Stimulated activated CD4-positive, alpha-beta T cell treated with anti-CD3 and anti-CD28 coated beads, Interleukin-12 subunit alpha, Interleukin-12 subunit beta, amount 100 ng/mL, for 4 hours (primary cell): ENCODE measurements at regions not wholly inside any gene's neighbourhood (a gene's known extent, or its start where the extent isn't known, plus 50 kb on each side); places are given as distances from the start of the nearest gene placed in this dataset.
"Not testable (repeated sequence)": the region's sequence is repeated elsewhere in the genome, so short reads cannot be mapped to it uniquely, and the experiment has no call there.

ENCODE experiments used
- DNase-seq: peaks from one replicate; pipeline ENCODE4 v3.0.0-alpha.2; 2020

GRCh38 chr7:113292105-113292504 is 173.8 kb upstream of the SMIM30 start:
- DNase-seq = no peak

GRCh38 chr7:113291058-113291457 is 172.7 kb upstream of the SMIM30 start:
- DNase-seq = no peak

DNA sequence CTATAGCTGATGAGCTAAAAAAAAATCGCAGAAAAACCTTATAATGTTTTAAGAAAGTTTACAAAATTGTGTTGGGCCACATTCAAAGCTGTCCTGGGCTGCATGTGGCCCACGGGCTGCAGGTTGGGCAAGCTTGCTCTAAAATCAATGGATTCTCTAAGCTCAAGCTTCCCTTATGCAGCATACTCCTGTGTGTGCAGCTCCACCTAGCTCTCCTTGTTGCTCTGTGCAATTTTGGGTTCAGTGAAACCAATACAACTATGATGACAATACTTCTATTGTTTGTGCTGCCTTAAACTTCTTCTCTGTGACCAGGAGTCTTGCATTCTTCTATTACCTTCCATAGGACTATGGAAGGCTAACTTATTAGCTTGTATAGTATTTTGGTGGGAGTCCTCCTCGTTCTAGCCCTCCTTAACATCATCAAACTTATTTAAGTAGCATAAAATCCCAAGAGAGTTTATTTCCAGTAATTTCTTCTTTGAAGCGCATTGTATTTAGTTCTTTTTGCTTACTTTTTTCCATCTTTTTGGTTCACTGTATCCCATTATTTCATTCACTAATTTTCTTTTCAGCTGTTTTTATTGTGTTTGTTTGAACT is 170.9 kb upstream of the SMIM30 start:
- DNase-seq = no peak

DNA sequence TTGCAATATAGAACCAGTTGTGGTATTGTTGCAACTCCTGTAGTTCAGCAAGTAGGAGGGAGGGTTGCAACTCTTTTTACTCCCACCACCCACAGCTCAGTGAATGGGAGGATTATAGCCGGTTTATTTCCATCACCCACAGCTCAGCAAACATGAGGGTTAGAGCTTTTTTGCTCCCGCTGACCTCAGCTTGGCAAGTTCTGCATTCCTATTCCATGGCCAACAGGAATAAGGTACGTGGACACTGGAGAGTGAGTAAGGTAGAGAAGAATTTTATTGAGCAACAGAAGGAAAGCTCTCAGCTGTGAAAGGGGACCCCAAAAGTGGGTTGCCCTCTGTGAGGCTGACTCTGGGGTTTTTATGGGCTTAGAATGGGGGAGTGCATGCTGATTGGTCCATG is 167.1 kb upstream of the SMIM30 start:
- no peak for DNase-seq

GRCh38 chr7:113283861-113284260 is 165.5 kb upstream of the SMIM30 start:
- no peak for DNase-seq

DNA sequence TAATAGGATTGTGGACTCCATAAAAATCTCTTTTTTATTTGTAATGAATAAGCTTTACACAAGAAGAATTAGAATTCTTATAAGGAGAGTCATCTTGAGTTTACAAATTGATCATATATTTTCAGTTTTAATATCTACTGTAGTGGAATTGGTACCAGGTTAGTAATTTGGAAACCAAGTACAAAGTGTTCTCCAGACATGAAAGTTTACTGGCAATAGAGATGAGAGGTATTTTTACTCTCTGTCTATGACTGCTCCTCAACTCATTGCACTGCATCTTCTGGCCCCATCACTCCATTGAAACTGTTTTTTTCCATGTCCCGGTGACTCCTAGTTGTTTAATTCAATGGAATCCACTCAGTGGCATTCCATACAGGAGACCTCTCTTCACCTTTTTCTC is 164.5 kb upstream of the SMIM30 start:
- no peak for DNase-seq

DNA sequence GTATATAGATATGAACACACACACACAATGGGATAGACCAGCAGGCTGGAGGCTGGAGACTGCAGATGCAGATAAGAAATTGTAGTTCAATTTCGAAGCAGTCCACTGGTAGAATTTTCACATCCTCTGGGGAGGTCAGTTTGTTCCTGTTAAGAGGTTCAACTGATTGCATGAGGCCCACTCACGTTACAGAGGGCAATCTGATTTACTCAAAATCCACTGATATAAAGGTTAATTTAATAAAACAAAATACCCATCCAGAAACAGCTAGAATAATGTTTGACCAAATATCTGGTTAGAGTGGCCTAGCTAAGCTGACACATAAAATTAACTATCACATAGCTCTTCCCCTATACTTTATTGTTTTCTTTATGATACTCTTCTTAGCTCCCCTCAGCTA is 162.9 kb upstream of the SMIM30 start:
- DNase-seq = no peak

DNA sequence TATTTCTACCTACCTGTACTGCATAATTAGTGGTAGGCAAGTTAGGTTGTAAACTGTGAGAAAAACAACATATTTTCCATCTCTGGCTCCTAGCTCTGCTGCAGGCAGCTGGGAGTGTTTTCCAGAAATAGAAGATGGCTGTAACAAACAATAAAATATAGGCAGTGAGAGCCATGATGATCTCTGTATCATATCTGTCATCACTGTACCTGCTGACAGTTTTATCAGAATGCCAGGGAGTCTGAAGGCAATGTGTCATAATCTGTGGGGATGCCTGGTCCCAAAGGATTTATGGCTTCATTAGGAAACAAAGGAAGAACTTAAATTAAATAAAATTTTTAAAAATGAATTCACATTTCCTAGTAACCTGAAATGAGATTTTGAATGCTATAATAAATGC is 160.9 kb upstream of the SMIM30 start:
- no peak for DNase-seq

DNA sequence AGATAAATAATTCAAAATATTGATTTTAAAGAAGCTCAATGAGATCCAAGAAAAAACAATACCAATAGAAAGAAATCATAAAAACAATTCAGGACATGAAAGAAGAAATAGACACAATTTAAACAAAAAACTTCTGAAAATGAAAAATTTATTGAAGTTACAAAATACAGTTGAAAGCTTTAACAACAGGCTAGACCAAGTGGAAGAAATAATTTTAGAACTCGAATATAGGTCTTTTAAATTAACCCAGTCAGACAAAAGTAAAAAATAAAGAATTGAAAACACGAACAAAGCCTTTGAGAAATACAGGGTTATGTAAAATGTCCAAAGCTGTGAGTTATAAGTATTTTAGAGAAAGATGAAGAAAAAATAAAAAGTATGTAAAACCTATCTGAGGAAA is 152.4 kb upstream of the SMIM30 start:
- no peak for DNase-seq

DNA sequence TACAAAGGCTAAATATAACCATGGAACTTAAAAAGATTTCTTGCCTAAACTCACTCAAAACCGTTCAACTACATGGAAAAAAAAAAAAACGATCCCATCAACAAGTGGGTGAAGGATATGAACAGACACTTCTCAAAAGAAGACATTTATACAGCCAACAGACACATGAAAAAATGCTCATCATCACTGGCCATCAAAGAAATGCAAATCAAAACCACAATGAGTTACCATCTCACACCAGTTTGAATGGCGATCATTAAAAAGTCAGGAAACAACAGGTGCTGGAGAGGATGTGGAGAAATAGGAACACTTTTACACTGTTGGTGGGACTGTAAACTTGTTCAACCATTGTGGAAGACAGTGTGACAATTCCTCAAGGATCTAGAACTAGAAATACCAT is 151.2 kb upstream of the SMIM30 start:
- DNase-seq = not testable (repeated sequence)

- no peak for DNase-seq
Measured at GRCh38 chr7:113268757-113269156, 150.4 kb upstream of the SMIM30 start.

DNA sequence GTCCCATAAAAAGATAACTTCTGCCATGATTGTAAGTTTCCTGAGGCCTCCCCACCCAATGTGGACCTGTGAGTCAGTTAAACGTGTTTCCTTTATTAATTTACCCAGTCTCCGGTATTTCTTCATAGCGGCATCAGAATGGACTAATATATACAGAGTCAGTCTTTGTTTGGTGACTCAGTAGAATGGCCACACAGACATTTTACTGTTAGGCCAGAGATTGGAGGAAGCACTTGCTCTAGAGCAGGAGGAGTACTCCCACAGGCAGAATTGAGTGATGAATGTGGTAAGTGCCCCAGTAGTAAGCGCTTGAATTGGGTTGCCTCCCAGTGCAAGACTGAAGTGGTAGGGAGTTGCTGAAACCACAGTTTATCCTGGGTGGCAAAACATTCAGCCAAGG is 149.5 kb upstream of the SMIM30 start:
- DNase-seq = no peak

DNA sequence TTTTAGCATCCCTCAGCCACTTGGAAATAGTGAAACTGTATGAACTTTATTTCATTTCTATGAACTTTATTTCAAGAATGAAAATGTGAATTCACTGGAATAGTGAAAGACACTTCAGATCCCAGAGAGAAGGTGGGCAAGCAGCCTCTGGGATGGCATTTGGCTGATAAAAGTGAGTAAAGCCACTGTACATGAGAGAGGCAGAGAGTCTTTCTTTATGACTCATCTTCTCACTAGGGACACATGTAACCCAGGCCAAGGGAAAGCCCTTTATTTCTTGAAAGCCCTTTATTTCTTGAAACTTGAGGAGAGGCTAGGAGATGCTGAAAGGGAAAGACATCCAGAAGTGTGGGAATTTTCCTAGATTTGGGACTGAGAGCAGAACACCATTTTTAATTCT is 148.9 kb upstream of the SMIM30 start:
- no peak for DNase-seq

- no peak for DNase-seq
Measured at GRCh38 chr7:113263749-113264148, 145.4 kb upstream of the SMIM30 start.

DNA sequence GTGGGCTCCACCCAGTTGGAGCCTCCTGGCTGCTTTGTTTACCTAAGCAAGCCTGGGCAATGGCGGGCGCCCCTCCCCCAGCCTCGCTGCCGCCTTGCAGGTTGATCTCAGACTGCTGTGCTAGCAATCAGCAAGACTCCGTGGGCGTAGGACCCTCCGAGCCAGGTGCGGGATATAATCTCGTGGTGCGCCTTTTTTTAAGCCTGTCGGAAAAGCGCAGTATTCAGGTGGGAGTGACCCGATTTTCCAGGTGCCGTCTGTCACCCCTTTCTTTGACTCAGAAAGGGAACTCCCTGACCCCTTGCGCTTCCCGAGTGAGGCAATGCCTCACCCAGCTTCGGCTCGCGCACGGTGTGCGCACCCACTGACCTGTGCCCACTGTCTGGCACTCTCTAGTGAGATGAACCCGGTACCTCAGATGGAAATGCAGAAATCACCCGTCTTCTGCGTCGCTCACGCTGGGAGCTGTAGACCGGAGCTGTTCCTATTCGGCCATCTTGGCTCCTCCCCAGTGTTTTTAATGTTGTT is 144.9 kb upstream of the SMIM30 start:
- not testable (repeated sequence) for DNase-seq

- no peak for DNase-seq
Measured at GRCh38 chr7:113256883-113257531, 138.7 kb upstream of the SMIM30 start.

DNA sequence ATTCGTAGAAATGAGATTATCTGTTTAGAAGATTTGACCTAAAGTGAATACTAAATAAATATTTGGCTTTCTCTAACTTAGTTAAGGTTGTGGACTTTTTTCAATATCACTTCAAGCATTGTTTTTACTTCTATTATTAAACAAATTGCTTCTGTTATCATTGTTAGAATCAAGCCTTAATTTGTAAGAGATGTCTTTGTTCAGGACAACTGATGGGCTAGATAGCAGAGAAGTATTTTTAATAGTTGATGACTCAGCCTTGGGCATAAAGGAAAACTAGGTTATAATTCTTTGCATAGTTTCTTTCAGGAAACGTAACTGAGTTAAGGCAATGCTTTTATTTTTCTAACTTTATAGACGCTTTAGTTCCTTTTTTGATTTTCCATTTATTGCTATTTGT is 128.8 kb upstream of the SMIM30 start:
- DNase-seq = no peak

- no peak for DNase-seq
Measured at GRCh38 chr7:113246738-113247137, 128.4 kb upstream of the SMIM30 start.

- no peak for DNase-seq
Measured at GRCh38 chr7:113232885-113233284, 114.5 kb upstream of the SMIM30 start.

GRCh38 chr7:113230691-113231090 is 112.3 kb upstream of the SMIM30 start:
- DNase-seq = no peak

- no peak for DNase-seq
Measured at GRCh38 chr7:113217314-113217713, 99.0 kb upstream of the SMIM30 start.

- DNase-seq = no peak
Measured at GRCh38 chr7:113216038-113216437, 97.7 kb upstream of the SMIM30 start.

- no peak for DNase-seq
Measured at GRCh38 chr7:113209449-113210203, 91.3 kb upstream of the SMIM30 start.

GRCh38 chr7:113207931-113208330 is 89.6 kb upstream of the SMIM30 start:
- DNase-seq = no peak
